ENCODE measurements at regions not wholly inside any gene's neighbourhood (a gene's known extent, or its start where the extent isn't known, plus 50 kb on each side); places are given as distances from the start of the nearest gene placed in this dataset.

- Histone ChIP-seq H3K9ac (ENCODE audit: low read depth in 1 of 3, low read length in 3 of 3) (no peak overlapping the region), H3K27me3 (ENCODE audit: control insufficient read depth in 3 of 3, insufficient read depth in 3 of 3, low read length in 3 of 3) (no peaks in the 10 kb centered on the region), H3K9me3 (ENCODE audit: control insufficient read depth in 3 of 3, low read length in 3 of 3) (no peaks in the 10 kb centered on the region), H3K27ac (ENCODE audit: low read depth, low read length) (no peak overlapping the region), H3K4me1 (ENCODE audit: control insufficient read depth in 3 of 3, insufficient read depth in 3 of 3, low read length in 3 of 3) (no peaks in the 10 kb centered on the region), H3K36me3 (ENCODE audit: control insufficient read depth in 3 of 3, insufficient read depth in 3 of 3, low read length in 3 of 3) (no peaks in the 10 kb centered on the region), H3K4me3 (ENCODE audit: low read length in 3 of 3) (no peak overlapping the region)
These were observed 282.5 kb downstream of the ETS1 start for GRCh38 chr11:128304666-128305485.

DNA sequence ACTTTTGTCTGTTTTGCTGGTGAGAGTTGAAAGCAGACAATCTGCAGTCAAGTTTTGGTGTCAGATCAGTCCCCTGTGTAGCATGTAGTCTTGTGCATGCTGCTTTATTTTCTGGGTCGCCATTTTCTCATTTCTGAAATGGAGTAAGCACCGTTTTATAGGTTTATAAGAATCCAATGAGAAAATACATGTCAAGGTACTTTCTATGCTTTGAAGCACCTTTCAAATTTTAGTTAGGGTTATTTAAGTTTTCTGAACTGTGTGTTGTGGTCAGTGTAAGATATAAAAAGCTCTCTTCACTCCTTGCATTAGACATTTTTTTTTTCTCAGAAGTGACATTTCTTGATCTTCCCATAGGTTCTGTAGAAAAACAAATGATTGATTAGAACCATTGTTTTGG lies 283.2 kb downstream of the ETS1 start:
- Histone ChIP-seq H3K9me3 (ENCODE audit: control insufficient read depth in 3 of 3, low read length in 3 of 3) (no peaks in the 10 kb centered on the region), H3K27ac (ENCODE audit: low read depth, low read length) (no peak overlapping the region), H3K4me1 (ENCODE audit: control insufficient read depth in 3 of 3, insufficient read depth in 3 of 3, low read length in 3 of 3) (peaks cover under 1 to 6% (median 5%) of the 10 kb centered on the region in 3 donors), H3K4me3 (ENCODE audit: low read length in 3 of 3) (no peak overlapping the region), H3K36me3 (ENCODE audit: control insufficient read depth in 3 of 3, insufficient read depth in 3 of 3, low read length in 3 of 3) (no peaks in the 10 kb centered on the region), H3K27me3 (ENCODE audit: control insufficient read depth in 3 of 3, insufficient read depth in 3 of 3, low read length in 3 of 3) (no peaks in the 10 kb centered on the region), H3K9ac (ENCODE audit: low read depth in 1 of 3, low read length in 3 of 3) (no peak overlapping the region)

- Histone ChIP-seq H3K4me1 (ENCODE audit: control insufficient read depth in 3 of 3, insufficient read depth in 3 of 3, low read length in 3 of 3) (peaks cover 3 to 13% (median 12%) of the 10 kb centered on the region in 3 donors), H3K27ac (ENCODE audit: low read depth, low read length) (no peak overlapping the region), H3K36me3 (ENCODE audit: control insufficient read depth in 3 of 3, insufficient read depth in 3 of 3, low read length in 3 of 3) (no peaks in the 10 kb centered on the region), H3K4me3 (ENCODE audit: low read length in 3 of 3) (no peak overlapping the region), H3K9ac (ENCODE audit: low read depth in 1 of 3, low read length in 3 of 3) (no peak overlapping the region), H3K27me3 (ENCODE audit: control insufficient read depth in 3 of 3, insufficient read depth in 3 of 3, low read length in 3 of 3) (no peaks in the 10 kb centered on the region), H3K9me3 (ENCODE audit: control insufficient read depth in 3 of 3, low read length in 3 of 3) (no peaks in the 10 kb centered on the region)
These were observed 284.0 kb downstream of the ETS1 start for GRCh38 chr11:128303383-128303782.

GRCh38 chr11:128302425-128303186 lies 284.8 kb downstream of the ETS1 start:
- Histone ChIP-seq H3K27ac (ENCODE audit: low read depth, low read length) (no peak overlapping the region), H3K9me3 (ENCODE audit: control insufficient read depth in 3 of 3, low read length in 3 of 3) (no peaks in the 10 kb centered on the region), H3K9ac (ENCODE audit: low read depth in 1 of 3, low read length in 3 of 3) (no peak overlapping the region), H3K36me3 (ENCODE audit: control insufficient read depth in 3 of 3, insufficient read depth in 3 of 3, low read length in 3 of 3) (no peaks in the 10 kb centered on the region), H3K27me3 (ENCODE audit: control insufficient read depth in 3 of 3, insufficient read depth in 3 of 3, low read length in 3 of 3) (no peaks in the 10 kb centered on the region), H3K4me3 (ENCODE audit: low read length in 3 of 3) (no peak overlapping the region), H3K4me1 (ENCODE audit: control insufficient read depth in 3 of 3, insufficient read depth in 3 of 3, low read length in 3 of 3) (peaks cover 3 to 16% (median 15%) of the 10 kb centered on the region in 3 donors)

DNA sequence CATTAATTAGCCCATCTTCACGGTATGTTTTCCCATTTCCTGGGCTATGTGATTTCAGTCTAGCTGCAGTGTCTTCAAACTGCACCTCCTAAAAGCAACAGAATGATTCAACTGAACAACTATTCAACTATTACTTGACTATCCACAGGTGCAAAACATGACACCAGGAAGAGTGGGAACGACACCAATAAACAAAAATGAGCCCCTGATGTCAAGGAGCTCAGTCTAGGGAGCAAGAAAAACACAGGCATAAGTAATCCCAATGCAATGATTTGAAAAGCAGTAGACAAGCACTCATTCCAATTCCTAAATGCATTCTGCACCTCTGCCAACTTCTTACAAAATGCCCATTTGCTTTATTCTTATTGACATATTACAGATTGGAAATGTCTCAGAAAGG lies 285.6 kb downstream of the ETS1 start:
- Histone ChIP-seq H3K9ac (ENCODE audit: low read depth in 1 of 3, low read length in 3 of 3) (no peak overlapping the region), H3K4me3 (ENCODE audit: low read length in 3 of 3) (no peak overlapping the region), H3K27me3 (ENCODE audit: control insufficient read depth in 3 of 3, insufficient read depth in 3 of 3, low read length in 3 of 3) (no peaks in the 10 kb centered on the region), H3K36me3 (ENCODE audit: control insufficient read depth in 3 of 3, insufficient read depth in 3 of 3, low read length in 3 of 3) (no peaks in the 10 kb centered on the region), H3K27ac (ENCODE audit: low read depth, low read length) (no peak overlapping the region), H3K9me3 (ENCODE audit: control insufficient read depth in 3 of 3, low read length in 3 of 3) (no peaks in the 10 kb centered on the region), H3K4me1 (ENCODE audit: control insufficient read depth in 3 of 3, insufficient read depth in 3 of 3, low read length in 3 of 3) (peaks cover 3 to 19% (median 15%) of the 10 kb centered on the region in 3 donors)

DNA sequence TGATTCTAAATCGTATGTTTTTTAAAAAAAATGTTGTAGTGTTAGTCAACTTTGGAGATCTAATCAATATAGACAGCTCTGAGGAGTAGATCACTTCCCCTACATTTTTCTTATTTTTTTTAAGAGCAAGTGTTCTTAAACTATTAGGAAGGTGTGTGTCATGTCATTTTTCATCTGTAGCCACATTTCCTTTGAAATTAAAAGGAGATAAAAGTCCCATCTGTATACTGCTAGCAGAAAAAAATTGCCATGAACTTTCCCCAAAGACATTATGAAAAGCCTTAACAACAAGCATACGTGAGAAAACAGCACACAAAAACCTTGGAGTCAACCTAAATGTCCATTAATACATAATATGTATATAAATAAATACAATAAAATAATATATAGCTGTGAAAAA lies 286.6 kb downstream of the ETS1 start:
- no peak overlapping the region for H3K27ac ChIP-seq (ENCODE audit: low read depth, low read length)
- no peaks in the 10 kb centered on the region for H3K27me3 ChIP-seq (ENCODE audit: control insufficient read depth in 3 of 3, insufficient read depth in 3 of 3, low read length in 3 of 3)
- H3K4me3 ChIP-seq (ENCODE audit: low read length in 3 of 3), result no peak overlapping the region
- no peak overlapping the region for H3K9ac ChIP-seq (ENCODE audit: low read depth in 1 of 3, low read length in 3 of 3)
- H3K4me1 ChIP-seq (ENCODE audit: control insufficient read depth in 3 of 3, insufficient read depth in 3 of 3, low read length in 3 of 3), result peaks cover 3 to 21% (median 15%) of the 10 kb centered on the region in 3 donors
- no peaks in the 10 kb centered on the region for H3K9me3 ChIP-seq (ENCODE audit: control insufficient read depth in 3 of 3, low read length in 3 of 3)
- H3K36me3 ChIP-seq (ENCODE audit: control insufficient read depth in 3 of 3, insufficient read depth in 3 of 3, low read length in 3 of 3), result no peaks in the 10 kb centered on the region

DNA sequence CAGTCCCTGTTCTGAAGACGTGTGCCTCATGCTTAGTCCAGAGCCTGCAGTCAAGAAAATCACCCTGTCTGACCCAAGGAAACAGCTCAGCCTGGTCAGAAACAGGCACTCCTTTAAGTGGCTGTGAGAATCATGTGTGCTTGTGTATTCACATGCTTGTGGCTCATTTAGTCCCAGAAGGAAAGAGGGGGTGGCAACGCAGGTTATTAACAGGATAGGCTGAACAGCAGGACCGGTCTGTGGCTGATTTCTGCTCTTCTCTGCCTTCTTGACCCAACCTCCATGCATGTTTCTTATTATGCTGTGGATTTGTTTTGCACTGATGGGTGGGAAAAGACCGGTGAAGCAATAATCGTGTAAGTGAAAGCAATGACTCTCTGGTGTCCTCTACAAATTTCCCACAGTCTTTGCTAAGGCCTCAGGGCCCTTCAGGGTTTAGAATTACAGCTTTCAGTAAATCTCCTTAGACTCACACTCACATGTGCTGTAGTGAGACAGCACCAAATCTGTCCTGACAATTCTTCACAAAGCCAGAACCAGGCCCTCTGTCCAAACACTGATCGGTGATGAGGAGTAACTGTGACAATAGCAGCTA lies 288.1 kb downstream of the ETS1 start:
- Histone ChIP-seq H3K4me3 (ENCODE audit: low read length in 3 of 3) (no peak overlapping the region), H3K27ac (ENCODE audit: low read depth, low read length) (peak overlapping the region; percentile 36), H3K36me3 (ENCODE audit: control insufficient read depth in 3 of 3, insufficient read depth in 3 of 3, low read length in 3 of 3) (no peaks in the 10 kb centered on the region), H3K9ac (ENCODE audit: low read depth in 1 of 3, low read length in 3 of 3) (peak overlapping the region in 1 of 3 donors; percentile 18), H3K4me1 (ENCODE audit: control insufficient read depth in 3 of 3, insufficient read depth in 3 of 3, low read length in 3 of 3) (peaks cover 3 to 21% (median 18%) of the 10 kb centered on the region in 3 donors), H3K9me3 (ENCODE audit: control insufficient read depth in 3 of 3, low read length in 3 of 3) (no peaks in the 10 kb centered on the region), H3K27me3 (ENCODE audit: control insufficient read depth in 3 of 3, insufficient read depth in 3 of 3, low read length in 3 of 3) (no peaks in the 10 kb centered on the region)

GRCh38 chr11:128298271-128298670 lies 289.1 kb downstream of the ETS1 start:
- Histone ChIP-seq H3K27ac (ENCODE audit: low read depth, low read length) (peak overlapping the region; percentile 36), H3K36me3 (ENCODE audit: control insufficient read depth in 3 of 3, insufficient read depth in 3 of 3, low read length in 3 of 3) (no peaks in the 10 kb centered on the region), H3K4me1 (ENCODE audit: control insufficient read depth in 3 of 3, insufficient read depth in 3 of 3, low read length in 3 of 3) (peaks cover 3 to 21% (median 19%) of the 10 kb centered on the region in 3 donors), H3K9me3 (ENCODE audit: control insufficient read depth in 3 of 3, low read length in 3 of 3) (no peaks in the 10 kb centered on the region), H3K9ac (ENCODE audit: low read depth in 1 of 3, low read length in 3 of 3) (no peak overlapping the region), H3K27me3 (ENCODE audit: control insufficient read depth in 3 of 3, insufficient read depth in 3 of 3, low read length in 3 of 3) (no peaks in the 10 kb centered on the region), H3K4me3 (ENCODE audit: low read length in 3 of 3) (no peak overlapping the region)

GRCh38 chr11:128297805-128298204 lies 289.6 kb downstream of the ETS1 start:
- no peak overlapping the region for H3K9ac ChIP-seq (ENCODE audit: low read depth in 1 of 3, low read length in 3 of 3)
- no peaks in the 10 kb centered on the region for H3K27me3 ChIP-seq (ENCODE audit: control insufficient read depth in 3 of 3, insufficient read depth in 3 of 3, low read length in 3 of 3)
- H3K9me3 ChIP-seq (ENCODE audit: control insufficient read depth in 3 of 3, low read length in 3 of 3), result no peaks in the 10 kb centered on the region
- peaks cover 3 to 21% (median 19%) of the 10 kb centered on the region in 3 donors for H3K4me1 ChIP-seq (ENCODE audit: control insufficient read depth in 3 of 3, insufficient read depth in 3 of 3, low read length in 3 of 3)
- H3K27ac ChIP-seq (ENCODE audit: low read depth, low read length), result peak overlapping the region; percentile 36
- no peaks in the 10 kb centered on the region for H3K36me3 ChIP-seq (ENCODE audit: control insufficient read depth in 3 of 3, insufficient read depth in 3 of 3, low read length in 3 of 3)
- no peak overlapping the region for H3K4me3 ChIP-seq (ENCODE audit: low read length in 3 of 3)
